Endothelial cell of umbilical vein (primary cell): ENCODE measurements at regions not wholly inside any gene's neighbourhood (a gene's known extent, or its start where the extent isn't known, plus 50 kb on each side); places are given as distances from the start of the nearest gene placed in this dataset.

ENCODE experiments used
- BruUV-seq: library from RNA; stranded (reverse); fragments of 400-500 nt; replicated peaks from 2 replicates; lab custom pipeline; 2021; lab: Mats Ljungman, UMichigan
- CTCF ChIA-PET: fragments of 300-600, 350-600 bp; sonication (Branson Sonifier 250); formaldehyde crosslinking; loops from one replicate; lab custom pipeline; 2021; ENCODE audit warnings: antibody characterized with exemption, inconsistent platforms; lab: Charles Lee
- POLR2A ChIA-PET: fragments of 300-600, 350-600 bp; sonication (Branson Sonifier 250); formaldehyde crosslinking; loops from one replicate; lab custom pipeline; 2021; ENCODE audit warnings: antibody characterized with exemption, inconsistent platforms; lab: Charles Lee
- DNase-seq: peaks from one replicate; pipeline ENCODE4 v3.0.0-alpha.2; 2011; ENCODE audit warnings: low read depth, low spot score
- FAIRE-seq: peaks from 2 replicates; lab custom pipeline; 2011; peaks lifted over from hg19 to GRCh38; lab: Jason Lieb, UNC
- H2AFZ ChIP-seq: 2 replicates; pipeline ENCODE4 v1.6.0; 2012; ENCODE audit warnings: low read depth, low read length, control low read depth, inconsistent platforms
- H3K27ac ChIP-seq: 2 replicates; pipeline ENCODE4 v1.5.1; 2011; ENCODE audit warnings: low read depth, mild to moderate bottlenecking, control low read depth, low read length, moderate library complexity; ENCODE audit not compliant: insufficient read depth
- H3K27me3 ChIP-seq, 2 experiments: 2 replicates each; pipeline versions ENCODE4 v1.6.0 to v1.6.1; 2011; ENCODE audit warnings: low read length in 2 of 2, mixed read lengths in 1 of 2; ENCODE audit not compliant: control insufficient read depth in 2 of 2, insufficient read depth in 2 of 2
- H3K36me3 ChIP-seq, 2 experiments: 2 replicates in 1 of 2; 3 replicates in 1 of 2; pipeline ENCODE4 v1.5.1; 2011; ENCODE audit warnings: low read length in 2 of 2, mild to moderate bottlenecking in 1 of 2, moderate library complexity in 1 of 2; ENCODE audit not compliant: control insufficient read depth in 2 of 2, insufficient read depth in 2 of 2; ENCODE audit errors: extremely low read depth in 1 of 2
- H3K4me1 ChIP-seq: 3 replicates; pipeline ENCODE4 v1.5.1; 2011; ENCODE audit warnings: mild to moderate bottlenecking, low read length; ENCODE audit not compliant: control insufficient read depth, insufficient read depth; ENCODE audit errors: extremely low read depth
- H3K4me2 ChIP-seq: 2 replicates; pipeline ENCODE4 v1.6.1; 2011; ENCODE audit warnings: low read length, control low read depth, mixed read lengths; ENCODE audit not compliant: insufficient read depth
- H3K4me3 ChIP-seq, 3 experiments: fragments of 200-600 bp in 1 of 3; sonication (generic), shearing (Covaris generic) in 1 of 3; replicated peaks in 1 of 3; 2 replicates each; pipeline ENCODE4 v1.5.1; 2011 to 2016; ENCODE audit warnings: control low read depth in 3 of 3, low read length in 3 of 3, mild to moderate bottlenecking in 2 of 3, inconsistent platforms in 1 of 3, low read depth in 1 of 3, moderate library complexity in 1 of 3; ENCODE audit not compliant: insufficient read depth in 1 of 3
- H3K79me2 ChIP-seq: 2 replicates; pipeline ENCODE4 v1.6.0; 2012; ENCODE audit warnings: low read length, inconsistent platforms; ENCODE audit not compliant: control insufficient read depth, insufficient read depth
- H3K9ac ChIP-seq: replicated peaks from 2 replicates; pipeline ENCODE3; 2011; ENCODE audit warnings: low read length, control low read depth; ENCODE audit not compliant: insufficient read depth; ENCODE audit errors: extremely low read depth
- H3K9me1 ChIP-seq: replicated peaks from 3 replicates; pipeline ENCODE4 v1.6.0; 2011; ENCODE audit warnings: mild to moderate bottlenecking, low read length; ENCODE audit not compliant: control insufficient read depth, insufficient read depth; ENCODE audit errors: extremely low read depth
- H3K9me3 ChIP-seq: replicated peaks from 2 replicates; pipeline ENCODE4 v1.5.1; 2012; ENCODE audit warnings: low read length, inconsistent platforms; ENCODE audit not compliant: control insufficient read depth, insufficient read depth
- H4K20me1 ChIP-seq: replicated peaks from 2 replicates; pipeline ENCODE3; 2011; ENCODE audit warnings: mild to moderate bottlenecking, low read length; ENCODE audit not compliant: control insufficient read depth, insufficient read depth; ENCODE audit errors: extremely low read depth
- CTCF ChIP-seq, 2 donors: IDR thresholded peaks; 1 replicate in 1 of 2; 2 replicates in 1 of 2; pipeline ENCODE4 v1.5.1; 2011; ENCODE audit warnings: low read length in 2 of 2, mild to moderate bottlenecking in 2 of 2, moderate library complexity in 2 of 2, control low read depth in 1 of 2, inconsistent platforms in 1 of 2, low read depth in 1 of 2; ENCODE audit not compliant: insufficient read depth in 1 of 2; ENCODE audit errors: extremely low read depth in 1 of 2
- EZH2 ChIP-seq: IDR thresholded peaks from 2 replicates; pipeline ENCODE4 v1.6.1; 2012; ENCODE audit warnings: borderline replicate concordance, low read depth, mild to moderate bottlenecking, moderate library complexity, low read length, inconsistent platforms; ENCODE audit not compliant: severe bottlenecking
- FOS ChIP-seq: IDR thresholded peaks from 2 replicates; pipeline ENCODE4 v1.6.1; 2011; ENCODE audit warnings: mild to moderate bottlenecking, low read length, moderate library complexity, borderline replicate concordance; ENCODE audit not compliant: insufficient read depth
- GATA2 ChIP-seq: IDR thresholded peaks from 2 replicates; pipeline ENCODE4 v1.7.0; 2011; ENCODE audit warnings: low read depth, mild to moderate bottlenecking, moderate library complexity, mixed read lengths, low read length; ENCODE audit not compliant: insufficient read length, insufficient read depth
- JUN ChIP-seq: IDR thresholded peaks from 2 replicates; pipeline ENCODE4 v1.6.1; 2011; ENCODE audit warnings: borderline replicate concordance, low read depth; ENCODE audit not compliant: insufficient read length, insufficient read depth
- MAX ChIP-seq: IDR thresholded peaks from 2 replicates; pipeline ENCODE4 v1.6.1; 2011; ENCODE audit not compliant: insufficient read depth, insufficient read length
- MYC ChIP-seq: IDR thresholded peaks from one replicate; pipeline ENCODE4 v1.6.1; 2011; ENCODE audit warnings: mild to moderate bottlenecking, low read depth, low read length
- POLR2A ChIP-seq: IDR thresholded peaks from 2 replicates; pipeline ENCODE4 v1.6.1; 2012; ENCODE audit warnings: low read depth, mild to moderate bottlenecking, control low read depth, low read length
- POLR2AphosphoS5 ChIP-seq: IDR thresholded peaks from 2 replicates; pipeline ENCODE4 v1.6.1; 2012; ENCODE audit warnings: low read depth, mild to moderate bottlenecking, control low read depth, low read length, moderate library complexity; ENCODE audit not compliant: insufficient read depth
- dilution Hi-C: fragments of 300-500 bp; cut with MboI; formaldehyde crosslinking; loops from one replicate; pipeline ENCODE4 v1.15.0; 2019; ENCODE audit warnings: low sequenced_read_pairs; ENCODE audit not compliant: extremely low pct_ligation_motif_present
- intact Hi-C: fragments of 100-400 bp; cut with micrococcal nuclease; formaldehyde crosslinking; loops from one replicate; pipeline ENCODE4 v1.10.0; 2022

GRCh38 chr7:85711894-85712293 lies 525.0 kb upstream of the SEMA3D start:
- Histone ChIP-seq H3K79me2 (no peaks in the 10 kb centered on the region), H3K9ac (no peak overlapping the region), H3K4me3 (no peak overlapping the region), H3K27ac (no peak overlapping the region), H3K4me1 (no peaks in the 10 kb centered on the region), H3K36me3 (no peaks in the 10 kb centered on the region), H3K9me1 (no peaks in the 10 kb centered on the region), H3K9me3 (no peaks in the 10 kb centered on the region), H3K27me3 (no peaks in the 10 kb centered on the region), H4K20me1 (no peaks in the 10 kb centered on the region), H3K4me2 (no peak overlapping the region), H2AFZ (no peak overlapping the region)
- intact Hi-C loops (no loop called here), dilution Hi-C loops (no loop called here)
- no TSS peak for BruUV-seq
- ChIA-PET POLR2A (no interaction called here), CTCF (no interaction called here)
- TF ChIP-seq POLR2AphosphoS5 (no peak), POLR2A (no peak), CTCF (IDR thresholded peaks at IDR 0.05; ENCODE audit: extremely low read depth in 1 of 2, insufficient read depth in 1 of 2, low read depth in 1 of 2, low read length in 2 of 2) (no peak), MYC (no peak), EZH2 (no peak), JUN (no peak), GATA2 (no peak), FOS (no peak), MAX (no peak)
- FAIRE-seq (no peak), DNase-seq (no peak)
